Endothelial cell of umbilical vein (primary cell): ENCODE measurements at regions not wholly inside any gene's neighbourhood (a gene's known extent, or its start where the extent isn't known, plus 50 kb on each side); places are given as distances from the start of the nearest gene placed in this dataset.

Experiments
- BruUV-seq: library from RNA; stranded (reverse); fragments of 400-500 nt; replicated peaks from 2 replicates; lab custom pipeline; 2021; lab: Mats Ljungman, UMichigan
- CTCF ChIA-PET: fragments of 300-600, 350-600 bp; sonication (Branson Sonifier 250); formaldehyde crosslinking; loops from one replicate; lab custom pipeline; 2021; ENCODE audit warnings: antibody characterized with exemption, inconsistent platforms; lab: Charles Lee
- POLR2A ChIA-PET: fragments of 300-600, 350-600 bp; sonication (Branson Sonifier 250); formaldehyde crosslinking; loops from one replicate; lab custom pipeline; 2021; ENCODE audit warnings: antibody characterized with exemption, inconsistent platforms; lab: Charles Lee
- DNase-seq: peaks from one replicate; pipeline ENCODE4 v3.0.0-alpha.2; 2011; ENCODE audit warnings: low read depth, low spot score
- FAIRE-seq: peaks from 2 replicates; lab custom pipeline; 2011; peaks lifted over from hg19 to GRCh38; lab: Jason Lieb, UNC
- H2AFZ ChIP-seq: 2 replicates; pipeline ENCODE4 v1.6.0; 2012; ENCODE audit warnings: low read depth, low read length, control low read depth, inconsistent platforms
- H3K27ac ChIP-seq: 2 replicates; pipeline ENCODE4 v1.5.1; 2011; ENCODE audit warnings: low read depth, mild to moderate bottlenecking, control low read depth, low read length, moderate library complexity; ENCODE audit not compliant: insufficient read depth
- H3K27me3 ChIP-seq, 2 experiments: 2 replicates each; pipeline versions ENCODE4 v1.6.0 to v1.6.1; 2011; ENCODE audit warnings: low read length in 2 of 2, mixed read lengths in 1 of 2; ENCODE audit not compliant: control insufficient read depth in 2 of 2, insufficient read depth in 2 of 2
- H3K36me3 ChIP-seq, 2 experiments: 2 replicates in 1 of 2; 3 replicates in 1 of 2; pipeline ENCODE4 v1.5.1; 2011; ENCODE audit warnings: low read length in 2 of 2, mild to moderate bottlenecking in 1 of 2, moderate library complexity in 1 of 2; ENCODE audit not compliant: control insufficient read depth in 2 of 2, insufficient read depth in 2 of 2; ENCODE audit errors: extremely low read depth in 1 of 2
- H3K4me1 ChIP-seq: 3 replicates; pipeline ENCODE4 v1.5.1; 2011; ENCODE audit warnings: mild to moderate bottlenecking, low read length; ENCODE audit not compliant: control insufficient read depth, insufficient read depth; ENCODE audit errors: extremely low read depth
- H3K4me2 ChIP-seq: 2 replicates; pipeline ENCODE4 v1.6.1; 2011; ENCODE audit warnings: low read length, control low read depth, mixed read lengths; ENCODE audit not compliant: insufficient read depth
- H3K4me3 ChIP-seq, 3 experiments: fragments of 200-600 bp in 1 of 3; sonication (generic), shearing (Covaris generic) in 1 of 3; replicated peaks in 1 of 3; 2 replicates each; pipeline ENCODE4 v1.5.1; 2011 to 2016; ENCODE audit warnings: control low read depth in 3 of 3, low read length in 3 of 3, mild to moderate bottlenecking in 2 of 3, inconsistent platforms in 1 of 3, low read depth in 1 of 3, moderate library complexity in 1 of 3; ENCODE audit not compliant: insufficient read depth in 1 of 3
- H3K79me2 ChIP-seq: 2 replicates; pipeline ENCODE4 v1.6.0; 2012; ENCODE audit warnings: low read length, inconsistent platforms; ENCODE audit not compliant: control insufficient read depth, insufficient read depth
- H3K9ac ChIP-seq: replicated peaks from 2 replicates; pipeline ENCODE3; 2011; ENCODE audit warnings: low read length, control low read depth; ENCODE audit not compliant: insufficient read depth; ENCODE audit errors: extremely low read depth
- H3K9me1 ChIP-seq: replicated peaks from 3 replicates; pipeline ENCODE4 v1.6.0; 2011; ENCODE audit warnings: mild to moderate bottlenecking, low read length; ENCODE audit not compliant: control insufficient read depth, insufficient read depth; ENCODE audit errors: extremely low read depth
- H3K9me3 ChIP-seq: replicated peaks from 2 replicates; pipeline ENCODE4 v1.5.1; 2012; ENCODE audit warnings: low read length, inconsistent platforms; ENCODE audit not compliant: control insufficient read depth, insufficient read depth
- H4K20me1 ChIP-seq: replicated peaks from 2 replicates; pipeline ENCODE3; 2011; ENCODE audit warnings: mild to moderate bottlenecking, low read length; ENCODE audit not compliant: control insufficient read depth, insufficient read depth; ENCODE audit errors: extremely low read depth
- EZH2 ChIP-seq: IDR thresholded peaks from 2 replicates; pipeline ENCODE4 v1.6.1; 2012; ENCODE audit warnings: borderline replicate concordance, low read depth, mild to moderate bottlenecking, moderate library complexity, low read length, inconsistent platforms; ENCODE audit not compliant: severe bottlenecking
- FOS ChIP-seq: IDR thresholded peaks from 2 replicates; pipeline ENCODE4 v1.6.1; 2011; ENCODE audit warnings: mild to moderate bottlenecking, low read length, moderate library complexity, borderline replicate concordance; ENCODE audit not compliant: insufficient read depth
- GATA2 ChIP-seq: IDR thresholded peaks from 2 replicates; pipeline ENCODE4 v1.7.0; 2011; ENCODE audit warnings: low read depth, mild to moderate bottlenecking, moderate library complexity, mixed read lengths, low read length; ENCODE audit not compliant: insufficient read length, insufficient read depth
- JUN ChIP-seq: IDR thresholded peaks from 2 replicates; pipeline ENCODE4 v1.6.1; 2011; ENCODE audit warnings: borderline replicate concordance, low read depth; ENCODE audit not compliant: insufficient read length, insufficient read depth
- MYC ChIP-seq: IDR thresholded peaks from one replicate; pipeline ENCODE4 v1.6.1; 2011; ENCODE audit warnings: mild to moderate bottlenecking, low read depth, low read length
- POLR2A ChIP-seq: IDR thresholded peaks from 2 replicates; pipeline ENCODE4 v1.6.1; 2012; ENCODE audit warnings: low read depth, mild to moderate bottlenecking, control low read depth, low read length
- POLR2AphosphoS5 ChIP-seq: IDR thresholded peaks from 2 replicates; pipeline ENCODE4 v1.6.1; 2012; ENCODE audit warnings: low read depth, mild to moderate bottlenecking, control low read depth, low read length, moderate library complexity; ENCODE audit not compliant: insufficient read depth
- dilution Hi-C: fragments of 300-500 bp; cut with MboI; formaldehyde crosslinking; loops from one replicate; pipeline ENCODE4 v1.15.0; 2019; ENCODE audit warnings: low sequenced_read_pairs; ENCODE audit not compliant: extremely low pct_ligation_motif_present
- intact Hi-C: fragments of 100-400 bp; cut with micrococcal nuclease; formaldehyde crosslinking; loops from one replicate; pipeline ENCODE4 v1.10.0; 2022
- TF ChIP-seq, protein P1 (sequence below): IDR thresholded peaks from 2 replicates; pipeline ENCODE4 v1.6.1; 2011; ENCODE audit not compliant: insufficient read depth, insufficient read length
- TF ChIP-seq, protein P2 (sequence below), 2 donors: IDR thresholded peaks; 1 replicate in 1 of 2; 2 replicates in 1 of 2; pipeline ENCODE4 v1.5.1; 2011; ENCODE audit warnings: low read length in 2 of 2, mild to moderate bottlenecking in 2 of 2, moderate library complexity in 2 of 2, control low read depth in 1 of 2, inconsistent platforms in 1 of 2, low read depth in 1 of 2; ENCODE audit not compliant: insufficient read depth in 1 of 2; ENCODE audit errors: extremely low read depth in 1 of 2

DNA sequence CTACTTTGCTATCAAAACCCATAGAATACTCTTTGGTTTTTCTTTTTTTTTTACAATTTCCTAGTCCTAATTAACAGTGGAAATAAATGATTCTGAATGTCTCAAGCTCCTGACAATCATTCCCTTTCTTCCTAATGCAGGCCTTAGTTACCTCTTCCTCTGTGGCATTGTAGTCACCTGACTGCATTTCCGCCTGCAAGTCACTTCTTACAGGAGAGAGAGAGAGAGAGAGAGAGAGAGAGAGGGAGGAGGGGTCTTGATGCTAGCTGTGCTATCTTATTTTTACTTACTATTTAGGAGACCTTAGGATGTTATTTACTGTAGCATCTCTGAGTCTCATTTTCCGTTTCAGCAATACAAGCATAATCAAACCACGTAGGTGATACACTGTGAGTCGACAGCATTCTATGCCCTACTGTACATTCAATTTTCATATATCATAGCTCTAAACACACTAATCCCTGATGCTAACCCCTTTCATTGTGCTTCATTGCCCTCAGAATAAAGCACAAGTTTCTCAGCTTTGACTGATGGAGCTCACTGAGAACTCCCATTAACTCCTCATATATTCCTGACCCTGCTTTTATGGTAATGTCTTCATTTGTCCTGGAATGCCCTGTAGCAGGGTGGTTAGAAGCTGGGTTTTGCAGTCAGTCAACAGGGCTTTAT lies 1237.3 kb downstream of the XPNPEP1 start:
- Histone ChIP-seq H3K4me1 (no peaks in the 10 kb centered on the region), H2AFZ (no peak overlapping the region), H3K79me2 (no peaks in the 10 kb centered on the region), H3K9ac (no peak overlapping the region), H3K4me2 (no peak overlapping the region), H3K27ac (no peak overlapping the region), H3K36me3 (no peaks in the 10 kb centered on the region), H4K20me1 (no peaks in the 10 kb centered on the region), H3K27me3 (no peaks in the 10 kb centered on the region), H3K9me3 (peaks cover 2% of the 10 kb centered on the region), H3K9me1 (no peaks in the 10 kb centered on the region), H3K4me3 (no peak overlapping the region)
- DNase-seq = no peak
- ChIA-PET CTCF (no interaction called here), POLR2A (no interaction called here)
- no TSS peak for BruUV-seq
- TF ChIP-seq GATA2 (no peak), FOS (no peak), JUN (no peak), EZH2 (no peak), POLR2A (no peak), POLR2AphosphoS5 (no peak), MYC (no peak)
- TF ChIP-seq, protein P1, sequence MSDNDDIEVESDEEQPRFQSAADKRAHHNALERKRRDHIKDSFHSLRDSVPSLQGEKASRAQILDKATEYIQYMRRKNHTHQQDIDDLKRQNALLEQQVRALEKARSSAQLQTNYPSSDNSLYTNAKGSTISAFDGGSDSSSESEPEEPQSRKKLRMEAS = no peak
- TF ChIP-seq, protein P2, sequence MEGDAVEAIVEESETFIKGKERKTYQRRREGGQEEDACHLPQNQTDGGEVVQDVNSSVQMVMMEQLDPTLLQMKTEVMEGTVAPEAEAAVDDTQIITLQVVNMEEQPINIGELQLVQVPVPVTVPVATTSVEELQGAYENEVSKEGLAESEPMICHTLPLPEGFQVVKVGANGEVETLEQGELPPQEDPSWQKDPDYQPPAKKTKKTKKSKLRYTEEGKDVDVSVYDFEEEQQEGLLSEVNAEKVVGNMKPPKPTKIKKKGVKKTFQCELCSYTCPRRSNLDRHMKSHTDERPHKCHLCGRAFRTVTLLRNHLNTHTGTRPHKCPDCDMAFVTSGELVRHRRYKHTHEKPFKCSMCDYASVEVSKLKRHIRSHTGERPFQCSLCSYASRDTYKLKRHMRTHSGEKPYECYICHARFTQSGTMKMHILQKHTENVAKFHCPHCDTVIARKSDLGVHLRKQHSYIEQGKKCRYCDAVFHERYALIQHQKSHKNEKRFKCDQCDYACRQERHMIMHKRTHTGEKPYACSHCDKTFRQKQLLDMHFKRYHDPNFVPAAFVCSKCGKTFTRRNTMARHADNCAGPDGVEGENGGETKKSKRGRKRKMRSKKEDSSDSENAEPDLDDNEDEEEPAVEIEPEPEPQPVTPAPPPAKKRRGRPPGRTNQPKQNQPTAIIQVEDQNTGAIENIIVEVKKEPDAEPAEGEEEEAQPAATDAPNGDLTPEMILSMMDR (IDR thresholded peaks at IDR 0.05; ENCODE audit: extremely low read depth in 1 of 2, insufficient read depth in 1 of 2, low read depth in 1 of 2, low read length in 2 of 2) = no peak
- dilution Hi-C loops (no loop called here), intact Hi-C loops (no loop called here)
- FAIRE-seq = no peak
